Ovary (tissue), 7 donors: ENCODE measurements at regions not wholly inside any gene's neighbourhood (a gene's known extent, or its start where the extent isn't known, plus 50 kb on each side); places are given as distances from the start of the nearest gene placed in this dataset.

ENCODE experiments used
- DNase-seq, 5 donors: peaks; one replicate each; pipeline ENCODE4 v3.0.0-alpha.2; 2019 to 2020
- H3K27ac ChIP-seq, 2 donors: fragments of 200-600 bp; one replicate each; pipeline versions ENCODE4 v1.5.1 to v1.8.0; 2019 to 2022
- H3K27me3 ChIP-seq: fragments of 200-600 bp; one replicate; pipeline ENCODE4 v1.8.0; 2022
- H3K36me3 ChIP-seq: fragments of 200-600 bp; sonication (generic); one replicate; pipeline ENCODE4 v1.5.1; 2019
- H3K4me1 ChIP-seq: one replicate; pipeline ENCODE4 v1.8.1; 2013; ENCODE audit warnings: mild to moderate bottlenecking, moderate library complexity; ENCODE audit not compliant: insufficient read depth
- H3K4me3 ChIP-seq: fragments of 200-600 bp; sonication (generic); one replicate; pipeline ENCODE4 v1.5.1; 2017
- H3K9me3 ChIP-seq, 2 donors: fragments of 200-600 bp in 1 of 2; sonication (generic) in 1 of 2; one replicate each; pipeline versions ENCODE4 v1.5.1 to v1.8.1; 2013 to 2019; ENCODE audit warnings: mild to moderate bottlenecking in 1 of 2, moderate library complexity in 1 of 2
- EP300 ChIP-seq: sonication (generic); formaldehyde crosslinking; IDR thresholded peaks from one replicate; pipeline ENCODE4 v1.6.1; 2017; ENCODE audit warnings: antibody characterized with exemption
- POLR2A ChIP-seq: fragments of 450-650 bp; IDR thresholded peaks from one replicate; pipeline ENCODE4 v1.6.1; 2017; ENCODE audit warnings: antibody characterized with exemption, mild to moderate bottlenecking, moderate library complexity
- WGBS, 3 donors: extraction: QIAGEN DNeasy Blood & Tissue Kit in 1 of 3; methylation state at CpG; one replicate each; pipeline versions ENCODE4 v1.1.5 to v1.1.7; 2013 to 2017; 5-methylcytosine and 5-hydroxymethylcytosine counted together
- intact Hi-C, 4 donors: fragments of 100-400 bp; cut with DNase I; formaldehyde crosslinking; loops; one replicate each; pipeline versions ENCODE4 v1.11.0 to v1.15.1; 2022 to 2023
- TF ChIP-seq, protein P1 (sequence below), 3 donors: fragments of 450-650 bp in 2 of 3; fragments of 200-600 bp in 1 of 3; IDR thresholded peaks; one replicate each; pipeline versions ENCODE4 v1.5.1 to v1.8.0; 2016 to 2022; ENCODE audit warnings: antibody characterized with exemption in 3 of 3, mild to moderate bottlenecking in 1 of 3
- donor health status: DM: no; HTN: no; CAD: no; lungs with moderate emphysema.
- donor health status: DM: no; HTN: no; CAD: no.
- donor health status: Bipolar disorder and iron deficiency.
- donor health status: DM: no; HTN: no; CAD: no.
- donor health status: DM: yes; HTN: yes; CAD: no.

DNA sequence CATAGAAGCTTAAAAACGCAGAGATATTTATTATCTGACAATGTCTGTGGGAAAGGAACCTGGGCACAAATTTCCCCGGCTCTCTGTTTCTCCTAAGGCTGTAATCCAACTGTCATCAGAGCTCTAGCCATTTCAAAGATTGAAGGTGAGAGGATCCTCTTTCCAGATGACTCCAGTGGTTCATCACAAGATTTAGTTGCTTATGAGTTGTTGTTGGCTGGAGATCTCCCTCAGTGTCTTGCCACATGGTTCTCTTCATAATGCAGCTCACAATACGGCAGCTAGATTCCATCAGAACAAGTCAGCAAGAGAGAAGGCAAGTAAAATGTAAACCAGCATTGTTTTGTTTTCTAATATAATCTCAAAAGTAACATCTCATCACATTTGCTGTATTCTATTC, 369.4 kb downstream of the GASK1B start:
- H3K9me3 ChIP-seq, result no peaks in the 10 kb centered on the region
- H3K4me1 ChIP-seq, result peaks cover 2% of the 10 kb centered on the region
- 36 to 56% (median 45%) methylated on average over 3 of the region's 3 CpGs for WGBS, 3 donors
- H3K4me3 ChIP-seq, result no peak overlapping the region
- DNase-seq, result no peak
- H3K27ac ChIP-seq, result no peak overlapping the region
- no peak for TF ChIP-seq POLR2A
- TF ChIP-seq, protein P1, sequence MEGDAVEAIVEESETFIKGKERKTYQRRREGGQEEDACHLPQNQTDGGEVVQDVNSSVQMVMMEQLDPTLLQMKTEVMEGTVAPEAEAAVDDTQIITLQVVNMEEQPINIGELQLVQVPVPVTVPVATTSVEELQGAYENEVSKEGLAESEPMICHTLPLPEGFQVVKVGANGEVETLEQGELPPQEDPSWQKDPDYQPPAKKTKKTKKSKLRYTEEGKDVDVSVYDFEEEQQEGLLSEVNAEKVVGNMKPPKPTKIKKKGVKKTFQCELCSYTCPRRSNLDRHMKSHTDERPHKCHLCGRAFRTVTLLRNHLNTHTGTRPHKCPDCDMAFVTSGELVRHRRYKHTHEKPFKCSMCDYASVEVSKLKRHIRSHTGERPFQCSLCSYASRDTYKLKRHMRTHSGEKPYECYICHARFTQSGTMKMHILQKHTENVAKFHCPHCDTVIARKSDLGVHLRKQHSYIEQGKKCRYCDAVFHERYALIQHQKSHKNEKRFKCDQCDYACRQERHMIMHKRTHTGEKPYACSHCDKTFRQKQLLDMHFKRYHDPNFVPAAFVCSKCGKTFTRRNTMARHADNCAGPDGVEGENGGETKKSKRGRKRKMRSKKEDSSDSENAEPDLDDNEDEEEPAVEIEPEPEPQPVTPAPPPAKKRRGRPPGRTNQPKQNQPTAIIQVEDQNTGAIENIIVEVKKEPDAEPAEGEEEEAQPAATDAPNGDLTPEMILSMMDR (IDR thresholded peaks at IDR 0.05), result no peak
- TF ChIP-seq EP300, result no peak
- H3K27me3 ChIP-seq, result no peaks in the 10 kb centered on the region
- no peaks in the 10 kb centered on the region for H3K36me3 ChIP-seq
- intact Hi-C loops, result no loop called here

DNA sequence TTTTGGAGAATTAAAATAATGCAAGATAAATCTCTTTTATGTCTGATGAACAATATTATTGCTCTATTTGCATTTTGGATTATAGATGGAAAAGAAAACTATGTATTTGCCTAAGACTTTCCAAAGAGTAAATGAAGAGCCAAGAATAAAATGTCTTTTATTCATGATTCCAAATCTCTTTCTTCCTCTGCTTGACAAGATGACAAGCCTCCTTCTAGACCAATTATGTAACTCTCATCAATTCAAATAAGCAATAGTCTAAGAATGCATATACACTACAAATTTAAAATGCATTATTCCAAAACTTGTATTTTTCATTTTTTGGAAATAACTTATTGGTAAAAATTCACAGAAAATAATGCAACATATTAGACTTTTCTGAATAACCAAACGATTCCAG, 377.3 kb downstream of the GASK1B start:
- no peaks in the 10 kb centered on the region for H3K9me3 ChIP-seq
- intact Hi-C loops, result no loop called here
- 32 to 45% (median 43%) methylated on average over 1 of the region's 1 CpG for WGBS, 3 donors
- H3K36me3 ChIP-seq, result no peaks in the 10 kb centered on the region
- H3K4me3 ChIP-seq, result no peak overlapping the region
- TF ChIP-seq POLR2A (no peak), EP300 (no peak)
- TF ChIP-seq, protein P1 (IDR thresholded peaks at IDR 0.05), result no peak
- no peak overlapping the region for H3K27ac ChIP-seq
- H3K4me1 ChIP-seq, result no peaks in the 10 kb centered on the region
- DNase-seq, result no peak
- H3K27me3 ChIP-seq, result no peaks in the 10 kb centered on the region

DNA sequence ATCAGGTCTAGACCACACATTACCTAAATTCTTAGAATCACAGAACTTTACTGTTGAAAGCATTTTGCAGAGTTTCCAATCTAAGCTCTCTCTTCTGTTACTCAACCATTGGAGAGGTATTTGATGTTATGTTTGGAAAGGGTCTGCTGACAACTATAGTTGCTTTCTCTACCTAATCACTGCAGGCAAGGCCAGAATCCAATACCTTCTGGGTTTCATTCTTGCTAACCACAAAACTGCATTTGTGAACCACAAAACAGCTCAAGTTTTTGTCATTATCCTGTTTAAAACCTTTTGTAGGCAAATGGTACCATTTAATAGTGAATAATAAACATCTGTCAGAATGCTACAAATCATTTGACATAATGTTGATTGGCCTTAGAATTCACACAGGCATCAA, 380.1 kb downstream of the GASK1B start:
- intact Hi-C loops, result no loop called here
- Histone ChIP-seq H3K27me3 (no peaks in the 10 kb centered on the region), H3K9me3 (no peaks in the 10 kb centered on the region), H3K36me3 (no peaks in the 10 kb centered on the region), H3K27ac (no peak overlapping the region), H3K4me1 (no peaks in the 10 kb centered on the region), H3K4me3 (no peak overlapping the region)
- TF ChIP-seq POLR2A, result no peak
- TF ChIP-seq, protein P1 (IDR thresholded peaks at IDR 0.05), result no peak
- no peak for TF ChIP-seq EP300
- no peak for DNase-seq

DNA sequence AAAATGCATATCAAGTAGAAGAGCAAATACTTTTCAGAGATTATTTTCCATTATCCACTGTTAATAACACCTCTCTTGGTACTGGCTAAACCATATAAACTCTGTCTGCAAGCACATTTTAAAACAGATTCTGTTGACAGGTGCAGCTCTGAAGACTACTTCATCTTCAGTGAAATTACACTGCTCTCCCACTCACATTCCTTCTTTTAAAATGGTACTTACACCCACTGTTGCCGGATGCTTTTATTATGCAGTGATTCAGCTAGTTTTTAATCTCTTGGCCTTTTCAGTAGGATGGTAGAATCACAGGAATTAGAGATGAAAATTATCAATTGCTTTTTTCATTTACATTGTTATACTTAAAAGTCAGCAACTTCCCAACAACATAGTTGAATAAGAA, 381.6 kb downstream of the GASK1B start:
- DNase-seq, result no peak
- no peak overlapping the region for H3K27ac ChIP-seq
- intact Hi-C loops, result no loop called here
- no peaks in the 10 kb centered on the region for H3K9me3 ChIP-seq
- WGBS, 3 donors, result 35 to 38% (median 36%) methylated on average over 1 of the region's 1 CpG
- no peaks in the 10 kb centered on the region for H3K4me1 ChIP-seq
- no peaks in the 10 kb centered on the region for H3K27me3 ChIP-seq
- no peaks in the 10 kb centered on the region for H3K36me3 ChIP-seq
- TF ChIP-seq, protein P1 (IDR thresholded peaks at IDR 0.05), result no peak
- TF ChIP-seq EP300, result no peak
- TF ChIP-seq POLR2A, result no peak
- no peak overlapping the region for H3K4me3 ChIP-seq

DNA sequence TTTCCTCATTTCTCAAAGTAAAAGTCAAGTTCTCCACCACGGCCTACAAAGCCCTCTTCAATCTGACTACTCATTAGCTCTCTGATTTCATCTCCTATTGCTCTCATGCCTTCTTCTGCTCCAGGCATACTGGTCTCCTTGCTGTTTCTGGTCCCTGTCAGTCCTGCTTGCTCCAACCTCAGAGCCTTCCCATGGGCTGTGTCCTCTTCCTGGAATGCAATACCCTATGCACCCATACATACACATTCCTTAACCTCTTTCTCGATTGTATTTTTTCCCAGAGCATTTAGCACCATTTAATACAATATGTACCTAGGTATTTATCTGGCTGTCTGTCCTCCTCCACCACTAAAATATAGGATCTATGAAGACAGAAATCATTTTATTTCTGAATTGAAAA, 385.2 kb downstream of the GASK1B start:
- Histone ChIP-seq H3K27me3 (no peaks in the 10 kb centered on the region), H3K4me1 (no peaks in the 10 kb centered on the region), H3K27ac (no peak overlapping the region), H3K9me3 (no peaks in the 10 kb centered on the region), H3K4me3 (no peak overlapping the region), H3K36me3 (no peaks in the 10 kb centered on the region)
- WGBS, 3 donors, result 80 to 90% (median 89%) methylated on average over 2 of the region's 2 CpGs
- TF ChIP-seq POLR2A (no peak), EP300 (no peak)
- TF ChIP-seq, protein P1 (IDR thresholded peaks at IDR 0.05), result no peak
- intact Hi-C loops, result no loop called here
- DNase-seq, result no peak
